HFF-Myc (cell line): ENCODE measurements at regions not wholly inside any gene's neighbourhood (a gene's known extent, or its start where the extent isn't known, plus 50 kb on each side); places are given as distances from the start of the nearest gene placed in this dataset.

Experiments
- DNase-seq: peaks from one replicate; pipeline ENCODE4 v3.0.0-alpha.2; 2011; ENCODE audit warnings: low read depth; ENCODE audit errors: extremely low read depth
- H3K4me3 ChIP-seq: replicated peaks from 2 replicates; pipeline ENCODE4 v1.5.1; 2011; ENCODE audit warnings: low read depth, mild to moderate bottlenecking, control low read depth, low read length
- TF ChIP-seq, protein P1 (sequence below): IDR thresholded peaks from 2 replicates; pipeline ENCODE4 v1.5.1; 2012; ENCODE audit warnings: mild to moderate bottlenecking, low read depth, low read length, control low read depth; ENCODE audit errors: missing control alignments

GRCh38 chr7:156465186-156465585, 175.4 kb upstream of the RNF32 start:
- TF ChIP-seq, protein P1, sequence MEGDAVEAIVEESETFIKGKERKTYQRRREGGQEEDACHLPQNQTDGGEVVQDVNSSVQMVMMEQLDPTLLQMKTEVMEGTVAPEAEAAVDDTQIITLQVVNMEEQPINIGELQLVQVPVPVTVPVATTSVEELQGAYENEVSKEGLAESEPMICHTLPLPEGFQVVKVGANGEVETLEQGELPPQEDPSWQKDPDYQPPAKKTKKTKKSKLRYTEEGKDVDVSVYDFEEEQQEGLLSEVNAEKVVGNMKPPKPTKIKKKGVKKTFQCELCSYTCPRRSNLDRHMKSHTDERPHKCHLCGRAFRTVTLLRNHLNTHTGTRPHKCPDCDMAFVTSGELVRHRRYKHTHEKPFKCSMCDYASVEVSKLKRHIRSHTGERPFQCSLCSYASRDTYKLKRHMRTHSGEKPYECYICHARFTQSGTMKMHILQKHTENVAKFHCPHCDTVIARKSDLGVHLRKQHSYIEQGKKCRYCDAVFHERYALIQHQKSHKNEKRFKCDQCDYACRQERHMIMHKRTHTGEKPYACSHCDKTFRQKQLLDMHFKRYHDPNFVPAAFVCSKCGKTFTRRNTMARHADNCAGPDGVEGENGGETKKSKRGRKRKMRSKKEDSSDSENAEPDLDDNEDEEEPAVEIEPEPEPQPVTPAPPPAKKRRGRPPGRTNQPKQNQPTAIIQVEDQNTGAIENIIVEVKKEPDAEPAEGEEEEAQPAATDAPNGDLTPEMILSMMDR = no peak
- no peak for DNase-seq
- no peak overlapping the region for H3K4me3 ChIP-seq

DNA sequence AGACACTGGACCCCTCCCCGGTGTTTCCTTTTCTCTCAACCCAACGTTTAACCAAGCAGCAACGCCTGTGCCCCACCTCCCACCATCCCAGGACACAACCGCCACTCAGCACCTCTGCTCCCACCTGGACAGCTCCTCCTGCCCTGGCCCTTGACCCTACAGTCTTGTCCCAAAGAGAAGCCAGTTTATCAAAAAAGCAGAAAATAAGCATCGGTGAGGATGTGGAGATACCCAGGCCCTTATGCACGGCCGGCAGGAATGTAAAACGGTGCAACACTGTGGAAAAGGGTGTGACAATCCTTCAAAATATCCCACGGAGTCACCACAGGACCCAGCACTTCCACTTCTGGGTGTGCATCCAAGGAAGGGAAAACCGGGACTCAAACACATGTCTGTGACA, 176.2 kb upstream of the RNF32 start:
- no peak overlapping the region for H3K4me3 ChIP-seq
- no peak for DNase-seq
- TF ChIP-seq, protein P1 = no peak

DNA sequence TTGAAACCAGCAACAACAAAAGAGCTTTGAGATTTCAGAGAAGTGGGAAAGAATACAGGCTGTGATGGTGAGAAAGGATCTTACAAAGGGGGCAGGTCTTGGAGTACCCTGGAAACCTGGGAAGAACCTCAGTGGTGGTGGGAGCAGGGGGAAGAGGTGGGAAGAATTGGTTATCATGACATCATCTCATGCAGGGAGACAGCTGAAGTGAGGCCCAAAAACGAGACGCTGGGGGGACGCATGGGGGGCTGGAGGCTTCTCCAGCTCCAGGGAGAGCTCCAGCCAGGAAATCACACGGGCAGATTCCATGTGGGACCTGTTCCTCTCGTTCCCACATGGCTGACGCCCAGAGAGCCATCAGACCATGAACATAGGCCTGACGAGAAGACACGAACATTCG, 177.3 kb upstream of the RNF32 start:
- TF ChIP-seq, protein P1 = no peak
- no peak overlapping the region for H3K4me3 ChIP-seq
- DNase-seq = no peak

DNA sequence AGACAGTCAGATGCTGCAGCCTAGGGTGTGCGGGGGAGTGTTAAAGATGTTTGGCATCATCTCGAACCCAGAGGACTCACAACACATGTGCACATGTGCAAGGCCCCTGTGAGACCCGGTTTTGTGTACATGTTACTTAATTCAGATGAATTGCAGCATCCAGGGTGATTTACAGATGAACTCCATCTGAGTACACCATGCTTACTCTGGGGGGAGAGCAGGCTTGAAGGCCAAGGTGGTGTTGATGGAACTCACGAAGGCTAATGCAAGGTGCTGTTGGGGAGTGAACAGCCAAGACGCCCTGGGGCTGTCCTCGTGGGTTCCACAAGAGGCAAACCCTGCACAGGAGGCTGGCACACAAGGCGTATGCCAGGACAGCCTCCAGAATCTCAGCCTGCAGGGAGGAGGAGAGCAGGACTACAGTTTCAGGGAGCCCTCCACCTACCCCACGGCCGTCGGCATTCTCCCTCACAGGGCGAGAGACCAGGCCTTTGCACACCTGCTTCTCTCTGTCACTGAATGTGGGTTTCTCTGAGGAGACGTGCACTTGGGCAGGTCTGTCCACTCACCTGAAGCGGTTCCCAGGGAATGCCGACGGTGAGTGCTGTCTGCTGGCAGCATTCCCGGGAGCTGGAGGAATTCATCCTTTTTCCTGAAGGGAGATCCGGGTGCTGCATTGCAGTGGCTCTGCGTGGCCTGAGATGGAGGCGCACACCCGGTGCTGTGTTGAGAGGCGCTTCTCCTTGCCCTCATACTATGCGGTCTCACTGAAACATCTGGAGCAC, 178.5 kb upstream of the RNF32 start:
- TF ChIP-seq, protein P1 = no peak
- no peak overlapping the region for H3K4me3 ChIP-seq
- no peak for DNase-seq

DNA sequence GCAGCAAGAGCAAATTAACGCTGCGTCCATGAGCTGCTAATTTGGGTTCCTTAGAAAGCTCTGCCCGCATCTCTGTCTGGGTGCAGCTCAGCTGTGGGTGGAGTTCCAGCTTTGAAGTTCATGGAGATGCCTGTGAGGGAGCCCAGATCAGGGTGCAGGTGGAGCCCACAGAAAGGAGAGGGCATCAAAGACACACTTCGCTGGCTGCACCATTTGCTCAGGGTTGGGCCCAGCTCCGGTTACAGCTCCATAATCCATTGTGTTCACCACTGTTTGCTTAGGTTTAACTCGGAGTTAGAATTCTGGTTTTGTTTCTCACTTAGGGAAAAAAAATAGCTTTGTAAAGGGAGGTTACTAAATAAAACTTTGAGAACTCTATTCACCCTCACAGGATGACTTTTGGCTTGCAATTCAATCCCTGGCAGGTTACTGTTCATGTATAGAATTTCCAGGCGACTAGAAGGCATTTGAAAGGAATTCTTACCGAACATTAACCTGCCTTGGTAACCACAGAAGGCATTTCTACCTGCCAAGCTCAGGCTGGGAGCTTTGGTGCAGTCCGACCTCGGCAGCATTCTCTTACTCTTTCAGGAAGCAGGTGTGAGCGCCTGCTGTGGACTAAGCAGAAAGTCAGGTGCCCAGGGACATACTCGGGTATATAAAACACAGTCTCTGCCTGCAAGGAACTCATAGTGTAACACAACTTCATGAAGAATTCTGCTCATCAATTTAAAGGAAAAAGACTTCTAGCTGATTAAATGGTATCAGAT, 179.5 kb upstream of the RNF32 start:
- H3K4me3 ChIP-seq = no peak overlapping the region
- TF ChIP-seq, protein P1 = no peak
- DNase-seq = no peak

- no peak for DNase-seq
- TF ChIP-seq, protein P1 = no peak
- no peak overlapping the region for H3K4me3 ChIP-seq
Measured at GRCh38 chr7:156459582-156459981, 181.0 kb upstream of the RNF32 start.
